ENCODE measurements at regions not wholly inside any gene's neighbourhood (a gene's known extent, or its start where the extent isn't known, plus 50 kb on each side); places are given as distances from the start of the nearest gene placed in this dataset.

DNA sequence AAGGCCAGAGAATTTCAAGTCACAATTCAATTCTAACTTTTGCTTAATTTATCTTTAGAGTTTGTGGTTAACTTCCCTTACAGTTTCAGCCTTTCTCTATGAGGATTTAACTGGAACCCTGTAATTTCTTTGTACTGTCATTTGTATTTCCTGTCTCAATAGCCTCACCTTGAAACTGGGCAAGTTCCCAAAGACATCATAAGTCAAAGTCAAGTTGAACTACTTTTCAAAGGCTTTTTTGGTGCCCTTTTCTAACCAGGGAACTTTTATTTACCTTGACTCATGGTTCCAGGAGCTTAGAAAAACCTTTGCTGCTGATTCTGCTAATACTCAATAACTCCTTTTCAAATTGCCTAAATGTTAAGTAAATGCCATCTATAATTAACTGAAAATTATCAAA is 200.8 kb upstream of the KRR1 start (continued):
- TF ChIP-seq DMAP1 (CRISPR knock-in tag; IDR thresholded peaks at IDR 0.05) (no peak), MLXIP (CRISPR knock-in tag; IDR thresholded peaks at IDR 0.05; ENCODE audit: borderline replicate concordance) (no peak), ZNF343 (CRISPR knock-in tag; IDR thresholded peaks at IDR 0.05) (no peak), ZNF550 (CRISPR knock-in tag; IDR thresholded peaks at IDR 0.05; ENCODE audit: borderline replicate concordance) (no peak), PHF5A (CRISPR knock-in tag; IDR thresholded peaks at IDR 0.05; ENCODE audit: low read depth, unreplicated experiment) (peak; percentile 28), PATZ1 (CRISPR knock-in tag; IDR thresholded peaks at IDR 0.05) (0 out of 2 replicates have a peak, but pooled peaks have one; percentile 17), TRIM24 (CRISPR knock-in tag; IDR thresholded peaks at IDR 0.05) (no peak), MAFF (IDR thresholded peaks at IDR 0.05; ENCODE audit: low read depth, low read length) (peak; percentile 59; the same call in 1 of the 2 replicates), ARID3A (IDR thresholded peaks at IDR 0.05; ENCODE audit: low read depth, low read length) (0 out of 2 replicates have a peak, but pooled peaks have one; percentile 29), SOX6 (IDR thresholded peaks at IDR 0.05) (no peak), SOX6 (CRISPR knock-in tag; IDR thresholded peaks at IDR 0.05) (peak; percentile 78), ZGPAT (CRISPR knock-in tag; IDR thresholded peaks at IDR 0.05) (peak; percentile 76), ZNF839 (CRISPR knock-in tag; IDR thresholded peaks at IDR 0.05; ENCODE audit: borderline replicate concordance) (no peak), SNAPC2 (CRISPR knock-in tag; IDR thresholded peaks at IDR 0.05) (no peak), HNF4G (IDR thresholded peaks at IDR 0.05; ENCODE audit: borderline replicate concordance, low read depth, low read length) (no peak), HNF4G (CRISPR knock-in tag; IDR thresholded peaks at IDR 0.05; ENCODE audit: borderline replicate concordance, low read depth) (no peak), MEF2D (CRISPR knock-in tag; IDR thresholded peaks at IDR 0.05) (peak; percentile 75), IRF2 (CRISPR knock-in tag; IDR thresholded peaks at IDR 0.05) (peak; percentile 66; the same call in 1 of the 2 replicates), NFIC (IDR thresholded peaks at IDR 0.05; ENCODE audit: low read length) (peak; percentile 94)
- TF ChIP-seq, protein P1, sequence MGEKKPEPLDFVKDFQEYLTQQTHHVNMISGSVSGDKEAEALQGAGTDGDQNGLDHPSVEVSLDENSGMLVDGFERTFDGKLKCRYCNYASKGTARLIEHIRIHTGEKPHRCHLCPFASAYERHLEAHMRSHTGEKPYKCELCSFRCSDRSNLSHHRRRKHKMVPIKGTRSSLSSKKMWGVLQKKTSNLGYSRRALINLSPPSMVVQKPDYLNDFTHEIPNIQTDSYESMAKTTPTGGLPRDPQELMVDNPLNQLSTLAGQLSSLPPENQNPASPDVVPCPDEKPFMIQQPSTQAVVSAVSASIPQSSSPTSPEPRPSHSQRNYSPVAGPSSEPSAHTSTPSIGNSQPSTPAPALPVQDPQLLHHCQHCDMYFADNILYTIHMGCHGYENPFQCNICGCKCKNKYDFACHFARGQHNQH (CRISPR knock-in tag; IDR thresholded peaks at IDR 0.05) = peak; percentile 61; the same call in 1 of the 2 replicates
- TF ChIP-seq, protein P2, sequence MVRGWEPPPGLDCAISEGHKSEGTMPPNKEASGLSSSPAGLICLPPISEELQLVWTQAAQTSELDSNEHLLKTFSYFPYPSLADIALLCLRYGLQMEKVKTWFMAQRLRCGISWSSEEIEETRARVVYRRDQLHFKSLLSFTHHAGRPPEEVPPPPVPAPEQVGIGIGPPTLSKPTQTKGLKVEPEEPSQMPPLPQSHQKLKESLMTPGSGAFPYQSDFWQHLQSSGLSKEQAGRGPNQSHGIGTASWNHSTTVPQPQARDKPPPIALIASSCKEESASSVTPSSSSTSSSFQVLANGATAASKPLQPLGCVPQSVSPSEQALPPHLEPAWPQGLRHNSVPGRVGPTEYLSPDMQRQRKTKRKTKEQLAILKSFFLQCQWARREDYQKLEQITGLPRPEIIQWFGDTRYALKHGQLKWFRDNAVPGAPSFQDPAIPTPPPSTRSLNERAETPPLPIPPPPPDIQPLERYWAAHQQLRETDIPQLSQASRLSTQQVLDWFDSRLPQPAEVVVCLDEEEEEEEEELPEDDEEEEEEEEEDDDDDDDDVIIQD (CRISPR knock-in tag; IDR thresholded peaks at IDR 0.05; ENCODE audit: low read depth) = peak; percentile 67; the same call in 1 of the 2 replicates
